Glutamatergic neuron (in vitro differentiated cells): ENCODE measurements at regions not wholly inside any gene's neighbourhood (a gene's known extent, or its start where the extent isn't known, plus 50 kb on each side); places are given as distances from the start of the nearest gene placed in this dataset.

ENCODE experiments used
- DNase-seq: peaks from one replicate; pipeline ENCODE4 v3.0.0; 2022
- H3K27ac Mint-ChIP-seq: one replicate; pipeline ENCODE4 v1.8.0; 2020; ENCODE audit warnings: mild to moderate bottlenecking, mixed read lengths, inconsistent platforms; ENCODE audit not compliant: unreplicated experiment
- H3K27me3 Mint-ChIP-seq: one replicate; pipeline ENCODE4 v1.8.0; 2020; ENCODE audit warnings: mild to moderate bottlenecking, moderate library complexity, mixed read lengths, inconsistent platforms; ENCODE audit not compliant: unreplicated experiment
- H3K36me3 Mint-ChIP-seq: one replicate; pipeline ENCODE4 v1.8.0; 2020; ENCODE audit warnings: mild to moderate bottlenecking, mixed read lengths, inconsistent platforms; ENCODE audit not compliant: unreplicated experiment
- H3K4me1 Mint-ChIP-seq: one replicate; pipeline ENCODE4 v1.8.0; 2020; ENCODE audit warnings: mild to moderate bottlenecking, low read depth, mixed read lengths, inconsistent platforms; ENCODE audit not compliant: unreplicated experiment
- H3K4me3 Mint-ChIP-seq: one replicate; pipeline ENCODE4 v1.8.0; 2020; ENCODE audit warnings: mild to moderate bottlenecking, mixed read lengths, inconsistent platforms; ENCODE audit not compliant: unreplicated experiment
- H3K9me3 Mint-ChIP-seq: one replicate; pipeline ENCODE4 v1.8.0; 2020; ENCODE audit warnings: mild to moderate bottlenecking, moderate library complexity, mixed read lengths, inconsistent platforms; ENCODE audit not compliant: unreplicated experiment
- CTCF ChIP-seq: fragments of 200-600 bp; sonication (generic); IDR thresholded peaks from one replicate; pipeline ENCODE4 v1.5.0; 2021; ENCODE audit not compliant: partially characterized antibody, unreplicated experiment

GRCh38 chr3:44080474-44081072, 161.1 kb upstream of the TOPAZ1 start:
- Mint-ChIP-seq H3K27me3 (peaks cover 6% of the 10 kb centered on the region), H3K4me1 (peaks cover 7% of the 10 kb centered on the region), H3K9me3 (no peaks in the 10 kb centered on the region), H3K27ac (no peak overlapping the region), H3K4me3 (no peak overlapping the region), H3K36me3 (no peaks in the 10 kb centered on the region)
- no peak for TF ChIP-seq CTCF
- no peak for DNase-seq

DNA sequence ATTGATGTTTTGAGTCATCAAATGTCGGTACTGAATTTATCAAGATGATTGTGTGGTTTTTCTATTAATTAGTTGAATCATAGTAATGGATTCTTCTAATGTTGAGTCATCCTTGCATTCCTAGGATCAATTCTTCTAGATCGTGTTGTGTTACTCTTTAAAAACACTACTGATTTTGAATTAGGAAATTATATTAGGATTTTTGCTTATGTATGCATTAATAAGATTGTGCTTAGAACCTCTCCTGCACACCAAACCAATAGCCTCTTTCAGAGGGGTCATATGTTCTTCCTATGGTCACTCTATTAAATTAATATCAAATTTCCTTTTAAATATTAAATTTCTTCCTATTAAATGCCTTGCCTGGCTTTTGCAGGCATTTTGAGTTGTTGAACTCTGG, 151.7 kb upstream of the TOPAZ1 start:
- no peak for TF ChIP-seq CTCF
- no peak overlapping the region for H3K4me3 Mint-ChIP-seq
- H3K9me3 Mint-ChIP-seq, result no peaks in the 10 kb centered on the region
- H3K27ac Mint-ChIP-seq, result no peak overlapping the region
- H3K36me3 Mint-ChIP-seq, result no peaks in the 10 kb centered on the region
- DNase-seq, result no peak
- no peaks in the 10 kb centered on the region for H3K4me1 Mint-ChIP-seq
- peaks cover 2% of the 10 kb centered on the region for H3K27me3 Mint-ChIP-seq

- H3K36me3 Mint-ChIP-seq, result no peaks in the 10 kb centered on the region
- peaks cover 2% of the 10 kb centered on the region for H3K27me3 Mint-ChIP-seq
- no peak for DNase-seq
- no peak overlapping the region for H3K27ac Mint-ChIP-seq
- H3K4me3 Mint-ChIP-seq, result no peak overlapping the region
- TF ChIP-seq CTCF, result no peak
- no peaks in the 10 kb centered on the region for H3K9me3 Mint-ChIP-seq
- H3K4me1 Mint-ChIP-seq, result no peaks in the 10 kb centered on the region
These were observed 149.2 kb upstream of the TOPAZ1 start for GRCh38 chr3:44092497-44092896.

DNA sequence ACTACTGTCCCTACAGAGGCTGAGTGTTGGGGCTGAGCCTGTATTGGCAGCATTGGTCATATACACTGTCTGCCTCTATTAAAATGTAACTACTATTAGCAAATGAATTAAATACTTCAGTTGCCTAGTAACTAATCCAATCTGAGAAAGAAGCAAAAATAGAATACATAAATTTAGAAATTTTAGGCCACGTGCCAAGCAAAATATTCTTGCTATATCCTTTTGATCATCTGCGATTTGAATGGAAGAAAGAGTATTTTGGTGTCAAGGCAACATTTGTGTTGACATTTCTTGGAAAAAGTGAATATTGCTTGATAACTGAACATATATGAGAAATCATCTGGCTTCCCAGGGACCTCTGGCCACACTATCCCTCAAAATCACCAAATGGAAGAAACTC, 148.2 kb upstream of the TOPAZ1 start:
- DNase-seq, result no peak
- Mint-ChIP-seq H3K4me1 (peaks cover 6% of the 10 kb centered on the region), H3K27ac (no peak overlapping the region), H3K4me3 (no peak overlapping the region), H3K27me3 (peaks cover 2% of the 10 kb centered on the region), H3K9me3 (no peaks in the 10 kb centered on the region), H3K36me3 (no peaks in the 10 kb centered on the region)
- TF ChIP-seq CTCF, result no peak

DNA sequence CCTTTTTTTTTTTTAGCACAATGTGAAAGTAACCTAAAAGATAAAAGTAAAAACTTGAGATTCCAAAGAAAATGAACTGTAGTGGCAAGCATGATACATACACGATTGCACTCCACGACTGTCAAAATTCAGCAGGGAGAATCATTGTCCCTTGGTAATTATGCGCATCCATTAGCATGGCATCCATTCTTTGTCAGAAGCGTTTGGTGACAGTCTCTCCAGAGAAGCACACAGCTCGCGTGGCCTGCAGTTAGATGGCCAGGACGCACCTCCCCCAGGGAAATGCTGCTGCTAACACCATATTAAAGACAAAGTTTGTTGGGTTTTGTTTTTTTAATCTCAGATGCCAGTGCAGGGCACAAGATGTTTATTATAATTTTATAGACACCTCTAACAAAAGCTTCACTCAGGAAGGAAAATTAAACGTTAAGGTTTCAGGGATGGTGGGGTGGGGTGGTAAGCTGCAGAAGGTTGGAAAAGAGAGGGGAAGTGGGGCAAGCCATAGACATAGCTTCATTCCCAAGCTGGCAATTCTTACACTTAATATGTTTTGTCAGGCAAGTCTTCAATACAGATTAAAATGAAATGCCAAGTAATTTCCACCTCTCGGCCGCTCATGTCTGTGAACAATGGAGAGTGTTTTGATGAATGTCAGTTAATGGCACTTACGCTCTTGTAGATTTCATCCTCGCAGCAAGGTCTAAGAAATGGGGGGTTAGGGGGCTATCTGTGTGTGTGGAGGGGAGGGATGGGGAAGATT, 142.8 kb upstream of the TOPAZ1 start:
- no peak for DNase-seq
- TF ChIP-seq CTCF, result no peak
- no peaks in the 10 kb centered on the region for H3K36me3 Mint-ChIP-seq
- H3K9me3 Mint-ChIP-seq, result no peaks in the 10 kb centered on the region
- no peak overlapping the region for H3K4me3 Mint-ChIP-seq
- H3K4me1 Mint-ChIP-seq, result peaks cover 12% of the 10 kb centered on the region
- no peaks in the 10 kb centered on the region for H3K27me3 Mint-ChIP-seq
- no peak overlapping the region for H3K27ac Mint-ChIP-seq
